ENCODE measurements at regions not wholly inside any gene's neighbourhood (a gene's known extent, or its start where the extent isn't known, plus 50 kb on each side); places are given as distances from the start of the nearest gene placed in this dataset.
A peak's percentile ranks its signal among the peaks of the same experiment; 100 is the strongest.

DNA sequence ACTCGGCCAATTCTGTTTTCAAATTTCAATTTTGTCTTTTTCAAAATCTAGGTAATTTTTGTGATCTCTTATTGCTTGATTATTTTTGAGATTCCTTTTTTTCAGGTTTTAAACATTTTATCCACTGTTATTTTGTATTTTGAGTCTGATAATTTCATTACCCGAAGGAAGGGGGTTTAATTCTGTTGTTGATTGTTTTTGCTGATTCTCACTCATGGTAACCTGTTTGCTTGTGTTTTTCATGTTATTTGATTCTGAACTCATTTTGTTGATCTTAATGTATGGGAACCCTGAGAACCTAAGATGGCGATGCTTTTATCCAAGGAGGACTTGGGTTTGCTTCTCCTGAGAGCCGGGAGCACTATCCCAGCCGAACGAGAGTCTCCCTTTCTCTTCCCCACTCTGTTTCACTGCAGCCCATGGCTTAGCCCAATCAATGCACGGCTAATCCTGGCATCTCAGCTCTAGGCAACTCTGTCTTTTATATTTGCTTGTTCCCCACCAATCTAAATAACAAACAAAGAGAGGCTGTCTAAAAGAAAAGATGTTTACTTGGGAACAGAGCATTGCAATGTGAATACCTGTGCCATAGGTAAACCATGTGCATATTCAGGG, 73.2 kb upstream of the ZCCHC2 start:
- Histone ChIP-seq H3K9me3 (no peaks in the 10 kb centered on the region), H3K36me3 (no peaks in the 10 kb centered on the region), H3K4me3 (no peak overlapping the region), H3K4me1 (peaks cover 0 to 10% of the 10 kb centered on the region in 2 donors), H3K27ac (no peak overlapping the region), H3K27me3 (no peaks in the 10 kb centered on the region)
- TF ChIP-seq, protein P1, sequence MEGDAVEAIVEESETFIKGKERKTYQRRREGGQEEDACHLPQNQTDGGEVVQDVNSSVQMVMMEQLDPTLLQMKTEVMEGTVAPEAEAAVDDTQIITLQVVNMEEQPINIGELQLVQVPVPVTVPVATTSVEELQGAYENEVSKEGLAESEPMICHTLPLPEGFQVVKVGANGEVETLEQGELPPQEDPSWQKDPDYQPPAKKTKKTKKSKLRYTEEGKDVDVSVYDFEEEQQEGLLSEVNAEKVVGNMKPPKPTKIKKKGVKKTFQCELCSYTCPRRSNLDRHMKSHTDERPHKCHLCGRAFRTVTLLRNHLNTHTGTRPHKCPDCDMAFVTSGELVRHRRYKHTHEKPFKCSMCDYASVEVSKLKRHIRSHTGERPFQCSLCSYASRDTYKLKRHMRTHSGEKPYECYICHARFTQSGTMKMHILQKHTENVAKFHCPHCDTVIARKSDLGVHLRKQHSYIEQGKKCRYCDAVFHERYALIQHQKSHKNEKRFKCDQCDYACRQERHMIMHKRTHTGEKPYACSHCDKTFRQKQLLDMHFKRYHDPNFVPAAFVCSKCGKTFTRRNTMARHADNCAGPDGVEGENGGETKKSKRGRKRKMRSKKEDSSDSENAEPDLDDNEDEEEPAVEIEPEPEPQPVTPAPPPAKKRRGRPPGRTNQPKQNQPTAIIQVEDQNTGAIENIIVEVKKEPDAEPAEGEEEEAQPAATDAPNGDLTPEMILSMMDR (IDR thresholded peaks at IDR 0.05): no peak
- no peak for DNase-seq (ENCODE audit: low spot score in 2 of 2)
- intact Hi-C loops (cut with DNase I): no loop called here

DNA sequence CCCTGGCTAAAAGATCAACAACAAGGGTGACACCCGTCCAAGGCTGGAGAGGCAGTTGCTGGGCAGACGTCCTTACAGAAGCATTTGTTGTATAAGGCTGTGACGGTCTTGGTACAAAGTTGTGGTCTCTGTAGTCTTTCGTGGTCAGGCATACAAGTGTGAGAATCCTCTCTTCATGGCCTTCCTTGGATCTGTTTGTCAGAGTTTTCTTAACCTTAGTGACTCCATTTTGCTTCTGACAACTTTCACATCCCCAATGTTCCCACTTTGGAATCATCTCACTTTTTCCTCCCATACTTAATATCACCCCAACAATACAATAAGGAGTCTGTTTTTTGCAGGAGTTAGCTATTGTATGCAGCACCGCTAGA, 72.7 kb upstream of the ZCCHC2 start:
- TF ChIP-seq, protein P1 (IDR thresholded peaks at IDR 0.05): no peak
- H3K27me3 ChIP-seq: no peaks in the 10 kb centered on the region
- H3K4me3 ChIP-seq: no peak overlapping the region
- H3K9me3 ChIP-seq: no peaks in the 10 kb centered on the region
- H3K27ac ChIP-seq: peak overlapping the region; percentile 28 to 62
- no peak for DNase-seq (ENCODE audit: low spot score in 2 of 2)
- no peaks in the 10 kb centered on the region for H3K36me3 ChIP-seq
- peaks cover 0 to 10% of the 10 kb centered on the region in 2 donors for H3K4me1 ChIP-seq
- intact Hi-C loops (cut with DNase I): no loop called here

DNA sequence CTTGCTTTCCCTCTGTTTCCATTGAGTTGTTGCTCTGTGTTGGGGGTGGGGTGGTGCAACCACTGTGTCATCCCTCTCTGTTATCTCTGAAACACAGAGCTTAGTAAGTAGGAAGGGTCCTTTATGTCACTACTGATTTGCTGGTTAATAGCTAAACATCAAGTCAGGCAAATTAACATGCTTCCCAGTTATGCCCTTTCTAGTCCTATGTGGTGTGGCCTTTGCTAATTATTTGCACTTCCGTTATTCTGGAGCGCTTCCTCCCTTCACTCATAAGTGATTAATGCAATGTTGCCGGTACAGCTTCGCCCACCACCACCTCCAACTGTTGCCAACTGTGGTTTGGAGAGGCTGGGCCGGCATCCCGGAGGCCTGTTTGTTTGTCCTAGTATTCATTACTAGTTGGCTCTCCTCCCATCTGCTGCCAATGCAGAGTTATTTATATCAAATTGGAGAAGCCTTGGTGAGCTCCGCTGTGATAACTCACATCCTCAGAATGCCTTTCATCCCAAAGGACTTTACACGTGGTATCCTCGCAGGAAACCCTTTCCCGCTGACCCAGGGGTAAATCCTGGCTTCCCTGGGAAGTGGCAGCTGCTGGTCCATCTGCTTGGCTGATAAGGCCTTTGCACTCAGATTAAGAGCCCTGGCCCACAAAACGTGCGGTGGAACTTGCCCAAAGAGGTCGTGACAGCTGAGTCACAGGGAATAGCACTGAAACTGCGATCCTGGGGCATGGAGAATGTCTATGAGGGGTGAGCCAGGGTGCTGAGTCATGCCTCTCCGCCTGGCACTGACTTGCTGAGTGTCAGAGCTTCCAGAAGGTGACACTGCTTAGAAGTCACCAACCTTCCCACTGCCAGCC, 72.0 kb upstream of the ZCCHC2 start:
- Histone ChIP-seq H3K9me3 (no peaks in the 10 kb centered on the region), H3K4me3 (peak overlapping the region in 1 of 2 donors; percentile 1), H3K36me3 (no peaks in the 10 kb centered on the region), H3K27ac (peak overlapping the region; percentile 28 to 62), H3K4me1 (peaks cover 0 to 10% of the 10 kb centered on the region in 2 donors), H3K27me3 (no peaks in the 10 kb centered on the region)
- TF ChIP-seq, protein P1 (IDR thresholded peaks at IDR 0.05): no peak
- intact Hi-C loops (cut with DNase I): loop anchor here (1.0 kb wide), 3 partner anchors 12 to 72 kb away; no protein-coding TSS in a partner anchor
- DNase-seq (ENCODE audit: low spot score in 2 of 2): peak; percentile 74 to 92

DNA sequence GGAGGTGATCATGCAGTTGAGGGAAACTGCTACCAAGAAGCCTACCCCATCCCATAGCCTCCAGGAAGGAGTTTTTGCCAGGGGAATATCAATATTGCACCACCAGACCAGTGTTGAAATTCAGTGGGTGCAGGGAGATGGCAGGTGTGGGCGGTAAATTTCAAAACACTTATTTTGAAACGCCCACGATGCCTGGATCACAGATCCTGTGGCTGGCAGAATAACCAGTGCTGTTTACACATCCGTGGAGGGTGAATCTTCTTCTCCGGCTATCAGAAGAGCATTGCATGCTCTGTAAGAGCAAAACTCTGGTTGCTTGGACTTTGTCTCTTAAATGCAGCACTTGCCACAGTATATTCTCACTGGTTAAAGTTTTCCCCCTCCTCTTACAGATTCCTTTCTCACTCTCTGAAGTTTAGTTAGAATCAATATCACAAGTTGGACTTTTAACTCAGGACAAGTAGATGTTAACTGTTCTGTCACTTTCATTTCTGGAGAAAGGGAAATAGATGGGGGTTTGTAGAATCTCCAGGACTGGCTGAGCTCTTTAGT, 70.5 kb upstream of the ZCCHC2 start:
- DNase-seq (ENCODE audit: low spot score in 2 of 2): no peak
- intact Hi-C loops (cut with DNase I): no loop called here
- Histone ChIP-seq H3K9me3 (no peaks in the 10 kb centered on the region), H3K4me3 (no peak overlapping the region), H3K4me1 (peaks cover 0 to 10% of the 10 kb centered on the region in 2 donors), H3K36me3 (no peaks in the 10 kb centered on the region), H3K27ac (no peak overlapping the region), H3K27me3 (no peaks in the 10 kb centered on the region)
- TF ChIP-seq, protein P1 (IDR thresholded peaks at IDR 0.05): no peak

DNA sequence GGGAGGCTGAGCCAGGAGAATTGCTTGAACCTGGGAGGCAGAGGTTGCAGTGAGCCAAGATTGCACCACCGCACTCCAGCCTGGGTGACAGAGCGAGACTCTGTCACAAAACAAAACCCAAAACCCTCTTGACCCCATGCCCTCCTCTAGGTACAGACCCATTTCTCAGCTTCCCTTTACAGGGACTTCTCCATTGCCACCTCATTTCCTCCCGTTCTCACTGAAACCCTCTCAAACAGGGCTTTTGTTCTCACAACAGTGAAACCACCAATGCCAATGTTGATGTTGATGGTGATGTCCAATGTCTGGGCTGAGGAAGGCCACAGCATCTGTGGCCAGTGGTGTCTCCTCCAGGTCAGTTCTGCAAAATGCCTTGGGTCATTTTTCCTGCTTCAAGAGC, 69.0 kb upstream of the ZCCHC2 start:
- no peak for DNase-seq (ENCODE audit: low spot score in 2 of 2)
- H3K36me3 ChIP-seq: no peaks in the 10 kb centered on the region
- intact Hi-C loops (cut with DNase I): no loop called here

More for the DNA sequence above, 69.0 kb upstream of the ZCCHC2 start:
- TF ChIP-seq, protein P1 (IDR thresholded peaks at IDR 0.05): no peak
- Histone ChIP-seq H3K9me3 (no peaks in the 10 kb centered on the region), H3K4me3 (no peak overlapping the region), H3K27me3 (no peaks in the 10 kb centered on the region), H3K4me1 (peaks cover 0 to 10% of the 10 kb centered on the region in 2 donors), H3K27ac (no peak overlapping the region)
